Skin epidermis (tissue), 12 donors: ENCODE measurements at regions not wholly inside any gene's neighbourhood (a gene's known extent, or its start where the extent isn't known, plus 50 kb on each side); places are given as distances from the start of the nearest gene placed in this dataset.

Experiments
- H3K27ac ChIP-seq, 21 experiments: fragments of 200-600 bp; sonication (generic) in 11 of 21; one replicate each; pipeline ENCODE4 v1.5.0; 2020; ENCODE audit warnings: mild to moderate bottlenecking in 3 of 21, inconsistent platforms in 2 of 21, moderate library complexity in 2 of 21
- H3K4me3 ChIP-seq, 7 experiments: fragments of 200-600 bp; sonication (generic) in 2 of 7; one replicate each; pipeline ENCODE4 v1.5.0; 2020; ENCODE audit warnings: inconsistent platforms in 2 of 7, mild to moderate bottlenecking in 2 of 7, moderate library complexity in 1 of 7

DNA sequence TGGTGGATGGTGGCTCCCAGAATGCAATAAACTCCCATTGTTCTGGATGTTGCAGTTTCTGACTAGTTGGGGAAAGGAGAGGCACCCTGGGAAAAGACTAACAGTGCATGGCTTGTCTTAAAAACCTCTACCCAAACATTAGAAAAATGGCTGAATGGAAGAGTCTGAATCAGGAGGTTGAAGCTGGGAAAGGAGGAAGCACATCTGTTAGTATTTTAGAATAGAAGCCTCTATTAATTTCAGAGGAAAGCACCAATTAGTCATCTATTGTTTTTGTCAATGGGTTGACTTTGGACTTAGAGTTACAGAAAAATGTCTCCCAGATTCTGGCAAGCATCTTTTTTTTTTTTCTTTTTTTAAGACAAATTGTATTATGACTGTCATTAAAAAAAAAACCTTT is 56.1 kb upstream of the ELMO1 start:
- Histone ChIP-seq H3K4me3 (no peak overlapping the region), H3K27ac (peak overlapping the region in 2 of 21 experiments; percentile 33 to 49)

DNA sequence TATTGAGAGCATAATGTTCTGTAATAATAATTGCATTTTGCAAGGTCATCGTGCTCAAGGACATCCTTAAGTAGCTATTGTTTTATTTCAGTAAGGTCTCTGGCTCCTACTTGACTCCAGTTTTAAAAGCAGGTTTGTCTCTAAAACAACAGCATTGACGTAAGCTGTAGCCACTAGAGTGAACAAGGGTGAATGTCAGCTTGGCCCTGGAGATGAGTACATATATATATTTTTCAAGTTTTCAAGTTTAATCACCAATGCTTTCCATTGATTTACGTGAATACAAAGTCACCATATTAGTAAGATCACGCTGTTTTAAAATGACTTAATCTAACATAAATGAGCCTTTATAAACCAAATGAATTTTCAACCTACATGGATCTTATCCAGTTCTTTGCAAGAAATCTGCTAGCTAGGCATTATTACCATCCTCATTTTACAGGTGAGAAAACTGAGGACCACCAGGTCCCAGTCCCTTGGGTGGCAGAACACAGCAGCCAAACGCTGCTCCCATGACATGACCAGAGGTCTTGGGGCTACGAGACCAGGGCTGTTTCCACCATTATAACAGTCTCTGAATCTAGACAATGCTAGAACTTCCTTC is 57.2 kb upstream of the ELMO1 start:
- Histone ChIP-seq H3K4me3 (no peak overlapping the region), H3K27ac (no peak overlapping the region)

DNA sequence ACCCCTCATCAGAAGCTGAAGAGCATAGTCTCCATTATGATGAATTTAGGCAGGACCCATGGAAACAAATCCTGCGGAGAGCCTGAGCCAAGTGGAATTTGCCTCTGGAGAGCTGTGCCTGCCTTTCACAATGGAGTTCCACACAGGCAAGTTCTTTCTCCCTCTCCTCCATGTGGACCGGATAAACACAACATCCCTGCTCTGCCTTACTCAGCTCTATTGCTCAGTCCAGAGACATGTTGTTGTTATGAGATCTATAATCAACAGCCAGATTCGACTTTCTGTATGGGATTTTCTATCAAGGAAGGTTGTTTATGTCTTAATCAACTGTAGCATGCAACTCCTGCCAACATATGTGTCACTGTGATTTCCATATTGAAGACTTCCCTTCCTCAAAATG is 59.5 kb upstream of the ELMO1 start:
- Histone ChIP-seq H3K27ac (no peak overlapping the region), H3K4me3 (no peak overlapping the region)

- H3K4me3 ChIP-seq = no peak overlapping the region
- no peak overlapping the region for H3K27ac ChIP-seq
Observed at GRCh38 chr7:37510043-37510634, 61.5 kb upstream of the ELMO1 start.

- no peak overlapping the region for H3K4me3 ChIP-seq
- H3K27ac ChIP-seq = no peak overlapping the region
Observed at GRCh38 chr7:37511915-37512314, 63.3 kb upstream of the ELMO1 start.

- H3K4me3 ChIP-seq = no peak overlapping the region
- no peak overlapping the region for H3K27ac ChIP-seq
Observed at GRCh38 chr7:37514497-37514896, 65.8 kb upstream of the ELMO1 start.

GRCh38 chr7:37516664-37517063 is 68.0 kb upstream of the ELMO1 start:
- no peak overlapping the region for H3K4me3 ChIP-seq
- no peak overlapping the region for H3K27ac ChIP-seq

GRCh38 chr7:37518266-37518665 is 69.6 kb upstream of the ELMO1 start:
- no peak overlapping the region for H3K27ac ChIP-seq
- H3K4me3 ChIP-seq = no peak overlapping the region

DNA sequence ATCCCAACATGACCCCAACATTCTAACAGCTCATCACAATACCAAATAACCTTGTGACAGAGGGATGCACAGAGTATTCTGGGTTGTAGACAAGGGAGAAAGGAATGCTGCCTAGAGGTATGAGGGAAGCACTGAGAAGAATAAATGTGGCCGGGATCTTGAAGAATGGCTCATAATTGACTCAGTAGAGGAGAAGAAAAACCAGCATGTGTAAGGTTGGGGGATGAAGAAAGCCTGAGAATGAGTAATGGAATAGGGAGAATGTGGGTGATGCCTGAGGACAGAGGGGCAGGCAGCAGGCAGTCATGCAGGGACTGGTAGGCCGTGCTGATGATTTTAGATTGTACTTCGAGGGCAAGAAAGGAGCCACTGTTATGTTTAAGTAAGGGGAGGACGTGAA is 75.4 kb upstream of the ELMO1 start:
- Histone ChIP-seq H3K4me3 (no peak overlapping the region), H3K27ac (no peak overlapping the region)

DNA sequence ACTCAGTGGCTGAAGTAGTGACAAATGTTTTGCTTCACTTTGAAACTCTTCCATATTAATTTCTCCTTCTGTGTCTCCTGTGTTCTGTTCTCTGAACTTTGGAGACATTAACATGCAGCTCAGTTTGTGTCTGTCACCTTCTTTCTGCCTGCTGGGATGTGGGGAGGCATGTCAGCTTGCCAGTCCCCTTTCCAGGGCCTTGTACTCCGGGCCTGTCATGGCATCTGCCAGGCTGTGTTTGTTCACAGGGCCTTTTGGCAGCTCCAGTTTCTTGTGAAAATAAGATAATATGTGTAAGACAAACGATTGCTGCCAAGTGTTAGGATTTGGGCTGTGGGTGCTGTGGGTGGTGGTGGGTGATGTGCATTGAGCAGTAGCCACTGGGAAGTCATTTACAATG is 76.1 kb upstream of the ELMO1 start:
- Histone ChIP-seq H3K4me3 (no peak overlapping the region), H3K27ac (no peak overlapping the region)

GRCh38 chr7:37526623-37527022 is 78.0 kb upstream of the ELMO1 start:
- no peak overlapping the region for H3K4me3 ChIP-seq
- H3K27ac ChIP-seq = no peak overlapping the region

GRCh38 chr7:37527109-37527508 is 78.4 kb upstream of the ELMO1 start:
- Histone ChIP-seq H3K4me3 (no peak overlapping the region), H3K27ac (no peak overlapping the region)

GRCh38 chr7:37531225-37531624 is 82.6 kb upstream of the ELMO1 start:
- Histone ChIP-seq H3K27ac (peak overlapping the region in 1 of 21 experiments; percentile 8), H3K4me3 (no peak overlapping the region)

DNA sequence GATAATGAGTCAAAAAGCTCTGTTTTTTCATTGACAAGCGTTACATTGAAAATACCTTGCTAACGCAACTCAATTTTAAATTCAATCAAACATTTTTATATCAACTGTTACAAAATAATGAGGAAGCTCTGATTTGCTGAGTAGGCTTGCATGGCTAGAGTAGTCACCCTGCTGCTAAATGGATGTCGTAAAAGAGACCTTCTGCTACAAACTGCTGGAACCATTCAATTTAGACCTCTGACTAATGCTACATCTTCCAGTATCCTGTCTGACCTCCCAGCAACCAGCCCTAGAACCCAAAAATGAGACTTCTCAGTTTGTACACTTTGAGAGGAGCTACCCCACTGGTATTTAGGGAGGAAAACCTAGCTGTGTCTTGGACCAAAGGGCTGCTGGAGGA is 84.0 kb upstream of the ELMO1 start:
- no peak overlapping the region for H3K27ac ChIP-seq
- H3K4me3 ChIP-seq = no peak overlapping the region

DNA sequence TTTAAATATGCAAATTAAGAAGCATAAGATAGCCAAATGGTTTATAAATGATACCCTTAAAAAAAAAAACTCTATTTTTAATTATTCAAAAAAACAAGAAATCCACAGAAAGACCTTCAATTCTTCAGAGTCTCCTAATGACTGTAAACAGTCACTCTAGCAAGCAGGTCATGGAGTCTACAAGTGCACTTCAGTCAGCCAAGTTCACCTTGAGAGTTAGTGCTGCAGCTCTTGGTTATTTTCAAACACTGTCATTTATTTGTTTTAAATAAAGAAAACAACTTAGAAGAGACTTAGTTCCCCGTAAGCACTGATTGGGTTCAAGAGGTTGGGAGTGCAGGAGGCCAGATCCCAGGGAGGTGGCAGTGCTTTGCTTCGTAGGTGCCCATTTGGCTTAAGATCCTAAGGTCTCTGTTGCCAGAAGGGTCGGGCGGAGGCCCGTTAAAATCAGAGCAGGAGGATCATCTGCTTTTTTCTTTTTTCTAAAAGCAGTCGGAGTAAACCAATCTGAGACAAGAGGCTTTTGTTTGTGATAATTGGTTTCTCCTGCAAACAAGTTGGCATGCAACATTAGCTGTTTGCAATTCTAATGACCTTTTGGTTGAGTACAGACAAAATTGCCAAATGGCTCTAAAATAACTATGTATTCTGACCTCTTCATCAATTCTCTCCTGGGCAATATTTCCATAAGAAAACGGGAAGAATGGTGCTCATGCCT is 86.4 kb upstream of the ELMO1 start:
- no peak overlapping the region for H3K4me3 ChIP-seq
- H3K27ac ChIP-seq = no peak overlapping the region

DNA sequence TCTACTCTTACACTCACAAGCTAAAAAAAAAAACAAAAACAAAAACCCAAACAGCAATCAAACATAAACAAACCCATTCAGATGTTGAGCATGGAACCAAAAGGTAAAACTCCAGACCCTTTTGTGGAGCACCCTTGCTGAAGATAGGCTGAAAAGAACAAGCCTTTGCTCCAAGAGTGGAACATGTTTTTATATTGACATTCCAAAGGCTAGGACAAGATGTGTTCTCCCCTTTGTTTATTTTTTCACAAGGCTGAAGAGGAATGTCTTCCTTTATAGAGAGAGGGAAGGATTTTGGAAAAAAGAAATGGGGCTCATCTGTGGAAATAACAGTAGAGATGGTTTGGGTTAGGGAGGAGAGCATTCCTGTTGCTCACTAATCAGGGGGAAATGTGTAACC is 87.2 kb upstream of the ELMO1 start:
- Histone ChIP-seq H3K4me3 (no peak overlapping the region), H3K27ac (peak overlapping the region in 1 of 21 experiments; percentile 2)

DNA sequence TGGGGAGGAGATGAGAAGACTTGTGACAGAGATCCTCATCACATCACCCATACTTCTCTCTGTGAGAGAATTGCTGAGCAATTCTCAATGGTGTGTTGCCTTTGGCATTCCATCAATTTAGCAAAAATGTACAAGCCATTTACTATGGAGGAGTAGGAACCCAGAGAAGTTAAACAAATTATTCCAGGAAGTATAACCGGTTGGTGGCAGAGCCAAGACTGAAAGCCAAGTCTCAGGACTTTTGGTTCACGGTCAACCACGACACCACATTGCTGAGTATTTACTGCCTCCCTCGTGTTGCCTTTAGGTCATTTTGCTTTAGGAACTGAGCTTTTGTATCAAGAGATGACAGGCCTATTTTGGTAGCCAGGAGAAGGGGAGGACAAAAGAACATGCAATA is 88.0 kb upstream of the ELMO1 start:
- no peak overlapping the region for H3K4me3 ChIP-seq
- H3K27ac ChIP-seq = peak overlapping the region in 2 of 21 experiments; percentile 2 to 38

- Histone ChIP-seq H3K27ac (no peak overlapping the region), H3K4me3 (no peak overlapping the region)
Observed at GRCh38 chr7:37537439-37537838, 88.8 kb upstream of the ELMO1 start.

DNA sequence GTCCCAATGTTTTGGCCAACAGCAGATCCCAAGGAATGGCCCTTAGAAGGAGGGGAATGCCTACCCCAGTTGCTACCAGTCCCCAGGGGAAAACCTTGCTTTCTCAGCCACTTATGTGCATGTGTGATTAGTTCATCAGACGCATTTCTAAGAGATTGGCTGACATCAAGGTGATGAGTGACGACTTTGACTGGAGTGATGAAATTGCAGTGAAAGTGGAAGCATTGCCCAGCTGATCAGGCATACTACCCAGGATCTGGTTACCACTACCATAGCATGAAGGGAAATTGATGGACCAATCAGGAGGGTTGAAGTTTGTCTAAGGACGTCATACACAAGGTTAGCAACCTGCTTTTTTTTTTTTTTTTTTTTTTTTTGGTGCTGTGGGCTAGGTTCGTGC is 90.3 kb upstream of the ELMO1 start:
- no peak overlapping the region for H3K27ac ChIP-seq
- no peak overlapping the region for H3K4me3 ChIP-seq

DNA sequence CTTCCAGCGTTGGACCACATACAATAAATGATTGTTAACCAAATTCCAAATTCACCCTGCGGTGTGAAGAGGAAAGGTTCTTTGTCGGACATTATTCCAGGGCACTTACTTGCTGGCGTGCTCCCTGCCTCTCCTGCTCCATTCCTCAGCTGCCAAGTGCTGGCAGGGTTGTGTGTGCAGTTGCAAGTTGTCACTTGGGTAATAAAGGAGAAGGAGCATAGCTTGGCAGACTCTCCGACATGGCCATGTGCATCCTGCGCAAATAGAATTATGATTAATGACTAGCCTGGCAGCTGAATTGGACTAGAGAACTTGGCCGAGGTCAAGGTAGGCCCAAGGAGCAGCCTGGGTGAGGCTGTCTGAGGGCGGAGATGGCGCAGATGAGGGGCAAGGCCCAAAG is 92.3 kb upstream of the ELMO1 start:
- Histone ChIP-seq H3K27ac (no peak overlapping the region), H3K4me3 (no peak overlapping the region)

DNA sequence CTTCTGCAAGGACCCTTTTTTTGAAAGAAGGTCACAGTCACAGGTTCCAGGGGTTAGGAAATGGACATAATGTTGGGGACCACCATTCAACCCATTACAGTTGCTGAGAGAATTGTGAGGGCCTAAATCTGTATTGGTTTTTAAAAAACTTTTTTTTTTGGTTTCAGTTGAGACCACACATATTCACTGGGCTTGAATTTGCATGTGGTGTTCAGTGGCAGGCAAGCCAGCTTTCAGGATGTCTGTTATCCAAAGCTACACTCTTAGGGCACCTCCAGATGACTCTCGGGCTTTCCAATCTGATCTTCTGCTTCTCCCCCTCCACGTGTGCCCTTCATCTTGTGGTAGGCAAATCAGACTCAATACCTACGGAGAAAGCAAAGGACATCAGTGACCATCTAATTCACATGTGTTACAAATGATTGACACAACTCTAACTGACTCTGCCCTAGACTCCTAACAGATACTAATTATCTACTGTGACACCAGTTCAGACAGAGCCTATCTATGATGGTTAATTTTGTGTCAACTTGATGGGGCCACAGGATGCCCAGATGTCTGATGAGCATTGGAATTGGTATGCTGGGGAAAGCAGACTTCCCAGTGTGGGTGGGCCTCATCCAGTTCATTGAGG is 93.3 kb upstream of the ELMO1 start:
- Histone ChIP-seq H3K4me3 (no peak overlapping the region), H3K27ac (no peak overlapping the region)
